K562 (cell line): ENCODE measurements at regions not wholly inside any gene's neighbourhood (a gene's known extent, or its start where the extent isn't known, plus 50 kb on each side); places are given as distances from the start of the nearest gene placed in this dataset.

Experiments
- ATAC-seq: fragments of 200-7000 bp; cut with Tn5 transposase; 3 replicates; pipeline ENCODE4 v1.9.1; 2020; ENCODE audit warnings: moderate library complexity
- BruUV-seq: library from RNA; stranded (reverse); fragments of 400-500 nt; replicated peaks from 2 replicates; lab custom pipeline; 2021; lab: Mats Ljungman, UMichigan
- CTCF ChIA-PET: fragments of 300-600 bp; formaldehyde crosslinking; extraction: SDS; loops from one replicate; lab custom pipeline; 2021; ENCODE audit warnings: low intra/inter-chr PET ratio; lab: Yijun Ruan, JAX
- POLR2A ChIA-PET: fragments of 300-600, 350-650 bp; sonication (Branson Sonifier 250); formaldehyde crosslinking; extraction: SDS; loops from one replicate; lab custom pipeline; 2021; ENCODE audit warnings: antibody characterized with exemption, inconsistent platforms; lab: Yijun Ruan, JAX
- DNase-seq, 4 experiments: peaks; one replicate each; pipeline versions ENCODE4 v3.0.0 to v3.0.0-alpha.2; 2011 to 2018; ENCODE audit warnings: low spot score in 3 of 4, mixed read lengths in 3 of 4; ENCODE audit errors: extremely low read depth in 1 of 4
- FAIRE-seq: peaks from 2 replicates; lab custom pipeline; 2011; peaks lifted over from hg19 to GRCh38; lab: Jason Lieb, UNC
- H2AFZ ChIP-seq: 2 replicates; pipeline ENCODE4 v1.6.0; 2011; ENCODE audit warnings: low read depth, low read length, control low read depth, inconsistent platforms
- H3K27ac ChIP-seq: fragments of 200-600 bp; 3 replicates; pipeline ENCODE4 v1.8.0; 2011; ENCODE audit warnings: low read depth, mild to moderate bottlenecking, control low read depth, inconsistent platforms, low read length, moderate library complexity, mixed read lengths; ENCODE audit errors: extremely low read depth
- H3K27me3 ChIP-seq, 2 experiments: fragments of 300-600 bp in 1 of 2; 2 replicates in 1 of 2; 3 replicates in 1 of 2; pipeline versions ENCODE4 v1.6.0 to v1.8.0; 2011; ENCODE audit warnings: inconsistent platforms in 2 of 2, low read length in 2 of 2, mild to moderate bottlenecking in 1 of 2, mixed read lengths in 1 of 2, moderate library complexity in 1 of 2; ENCODE audit not compliant: control insufficient read depth in 2 of 2, insufficient read depth in 2 of 2
- H3K36me3 ChIP-seq: fragments of 300-600 bp; 3 replicates; pipeline ENCODE4 v1.8.0; 2011; ENCODE audit warnings: mild to moderate bottlenecking, low read length, inconsistent platforms; ENCODE audit not compliant: control insufficient read depth, insufficient read depth
- H3K4me1 ChIP-seq, 2 experiments: fragments of 200-600 bp in 1 of 2; replicated peaks in 1 of 2; 2 replicates in 1 of 2; 3 replicates in 1 of 2; pipeline versions ENCODE4 v1.5.1 to v1.8.0; 2011; ENCODE audit warnings: inconsistent platforms in 2 of 2, low read length in 2 of 2, mild to moderate bottlenecking in 1 of 2, mixed read lengths in 1 of 2, moderate library complexity in 1 of 2; ENCODE audit not compliant: control insufficient read depth in 2 of 2, insufficient read depth in 2 of 2
- H3K4me2 ChIP-seq: 2 replicates; pipeline ENCODE4 v1.6.1; 2011; ENCODE audit warnings: low read length, control low read depth, inconsistent platforms, mixed read lengths; ENCODE audit not compliant: insufficient read depth
- H3K4me3 ChIP-seq: fragments of 200-600 bp; sonication (generic), shearing (Covaris generic); 2 replicates; pipeline ENCODE4 v1.5.1; 2016; ENCODE audit warnings: control low read depth, inconsistent platforms
- H3K79me2 ChIP-seq: fragments of 200-600 bp; 3 replicates; pipeline ENCODE4 v1.8.0; 2011; ENCODE audit warnings: low read length, inconsistent platforms; ENCODE audit not compliant: control insufficient read depth, insufficient read depth
- H3K9ac ChIP-seq, 2 experiments: 2 replicates each; pipeline versions ENCODE4 v1.6.0 to v1.6.1; 2011; ENCODE audit warnings: low read depth in 2 of 2, low read length in 2 of 2, control low read depth in 1 of 2, inconsistent platforms in 1 of 2, mild to moderate bottlenecking in 1 of 2, mixed read lengths in 1 of 2; ENCODE audit not compliant: insufficient read depth in 1 of 2
- H3K9me1 ChIP-seq: one replicate; pipeline ENCODE4 v1.6.0; 2011; ENCODE audit warnings: inconsistent platforms, mild to moderate bottlenecking, low read length, moderate library complexity; ENCODE audit not compliant: control insufficient read depth, insufficient read depth
- H3K9me3 ChIP-seq: replicated peaks from 2 replicates; pipeline ENCODE4 v1.5.1; 2011; ENCODE audit warnings: low read depth, low read length, inconsistent platforms; ENCODE audit not compliant: control insufficient read depth, insufficient read depth
- H4K20me1 ChIP-seq: replicated peaks from 2 replicates; pipeline ENCODE4 v1.6.1; 2011; ENCODE audit warnings: low read length, inconsistent platforms, mixed read lengths; ENCODE audit not compliant: control insufficient read depth, insufficient read depth
- BCOR ChIP-seq: fragments of 450-650 bp; IDR thresholded peaks from 2 replicates; pipeline ENCODE4 v1.6.1; 2016
- CBX3 ChIP-seq, 2 experiments: IDR thresholded peaks; 1 replicate in 1 of 2; 2 replicates in 1 of 2; pipeline ENCODE4 v1.6.1; 2012; ENCODE audit warnings: inconsistent platforms in 2 of 2, low read length in 2 of 2, borderline replicate concordance in 1 of 2, control low read depth in 1 of 2
- FOXA1 ChIP-seq: fragments of 450-650 bp; IDR thresholded peaks from 2 replicates; pipeline ENCODE4 v1.6.1; 2016; ENCODE audit warnings: mild to moderate bottlenecking, borderline replicate concordance
- GATAD2B ChIP-seq: fragments of 450-650 bp; IDR thresholded peaks from 2 replicates; pipeline ENCODE4 v1.6.1; 2017; ENCODE audit warnings: mild to moderate bottlenecking, borderline replicate concordance
- HOMEZ ChIP-seq: fragments of 250-450 bp; sonication (Bioruptor Pico); IDR thresholded peaks from 2 replicates; pipeline ENCODE4 v1.4.0; 2020; ENCODE audit warnings: mild to moderate bottlenecking, moderate library complexity
- ILF3 ChIP-seq: fragments of 450-650 bp; IDR thresholded peaks from 2 replicates; pipeline ENCODE4 v1.6.1; 2018; ENCODE audit warnings: antibody characterized with exemption, mild to moderate bottlenecking, moderate library complexity, borderline replicate concordance
- KAT2B ChIP-seq: IDR thresholded peaks from one replicate; pipeline ENCODE4 v1.6.1; 2012; ENCODE audit warnings: low read depth, mild to moderate bottlenecking, control low read depth, inconsistent platforms, low read length, moderate library complexity
- RBM34 ChIP-seq: fragments of 200-400 bp; formaldehyde crosslinking; IDR thresholded peaks from 2 replicates; pipeline ENCODE4 v1.6.1; 2018; ENCODE audit warnings: low read length, borderline replicate concordance; ENCODE audit not compliant: insufficient read depth
- SIN3A ChIP-seq, 2 experiments: fragments of 150-350 bp in 1 of 2; IDR thresholded peaks; 2 replicates each; pipeline ENCODE4 v1.6.1; 2011 to 2016; ENCODE audit warnings: borderline replicate concordance in 2 of 2, low read depth in 2 of 2, low read length in 2 of 2, mild to moderate bottlenecking in 2 of 2, moderate library complexity in 2 of 2; ENCODE audit not compliant: control insufficient read depth in 1 of 2
- SNAPC5 ChIP-seq: fragments of 250-450 bp; sonication (Bioruptor Pico); IDR thresholded peaks from 2 replicates; pipeline ENCODE4 v1.8.0; 2021; ENCODE audit warnings: moderate library complexity, mild to moderate bottlenecking, inconsistent platforms
- U2AF2 ChIP-seq: fragments of 200-400 bp; formaldehyde crosslinking; optimal IDR thresholded peaks from 2 replicates; pipeline ENCODE3; 2017; ENCODE audit warnings: low read depth, mild to moderate bottlenecking, low read length
- WGBS: fragments of 100-300 bp; shearing (Covaris generic); methylation state at CpG from one replicate; pipeline ENCODE4 v1.1.6; 2016; ENCODE audit warnings: low coverage, mixed read lengths; ENCODE audit not compliant: insufficient coverage; ENCODE audit errors: missing lambda C conversion rate; 5-methylcytosine and 5-hydroxymethylcytosine counted together
- in situ Hi-C: fragments of 300-500 bp; cut with MboI; formaldehyde crosslinking; loops from 4 replicates; pipeline ENCODE4 v1.15.0; 2018; ENCODE audit warnings: inconsistent platforms, mixed read lengths
- intact Hi-C: fragments of 100-400 bp; cut with micrococcal nuclease; formaldehyde crosslinking; loops from 2 replicates; pipeline ENCODE4 v1.14.2; 2022
- TF ChIP-seq, protein P1 (sequence below): sonication (generic); formaldehyde crosslinking; IDR thresholded peaks from 2 replicates; pipeline ENCODE4 v1.8.0; 2022; ENCODE audit warnings: mild to moderate bottlenecking, missing genetic modification reagents

- TF ChIP-seq SIN3A (IDR thresholded peaks at IDR 0.05; ENCODE audit: borderline replicate concordance in 2 of 2, control insufficient read depth in 1 of 2, low read depth in 2 of 2, low read length in 2 of 2): no peak
Observed at GRCh38 chr4:115865736-115866135, 752.3 kb upstream of the NDST4 start (continued).

DNA sequence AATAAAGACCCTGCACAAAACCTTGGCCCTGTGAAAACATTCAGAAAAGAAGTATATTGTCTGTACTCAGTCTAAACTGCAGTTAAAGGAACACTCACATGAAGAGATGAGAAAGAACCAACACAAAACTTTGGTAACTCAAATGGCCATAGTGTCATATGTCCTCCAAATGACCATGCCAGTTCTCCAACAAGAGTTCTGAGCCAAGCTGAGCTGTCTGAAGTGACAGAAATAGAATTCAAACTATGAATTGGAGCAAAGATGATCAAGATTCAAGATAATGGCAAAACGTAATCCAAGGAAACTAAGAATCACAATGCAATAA lies 739.3 kb upstream of the NDST4 start:
- H3K36me3 ChIP-seq: no peaks in the 10 kb centered on the region
- TF ChIP-seq BCOR: no peak
- TF ChIP-seq, protein P1, sequence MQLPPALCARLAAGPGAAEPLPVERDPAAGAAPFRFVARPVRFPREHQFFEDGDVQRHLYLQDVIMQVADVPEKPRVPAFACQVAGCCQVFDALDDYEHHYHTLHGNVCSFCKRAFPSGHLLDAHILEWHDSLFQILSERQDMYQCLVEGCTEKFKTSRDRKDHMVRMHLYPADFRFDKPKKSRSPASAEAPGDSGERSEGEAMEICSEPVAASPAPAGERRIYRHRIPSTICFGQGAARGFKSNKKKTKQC: no peak
- TF ChIP-seq SNAPC5 (CRISPR knock-in tag): no peak
- TF ChIP-seq U2AF2: no peak
- TF ChIP-seq CBX3 (IDR thresholded peaks at IDR 0.05; ENCODE audit: borderline replicate concordance in 1 of 2, low read length in 2 of 2): no peak
- no peak for TF ChIP-seq GATAD2B
- no peak for TF ChIP-seq FOXA1
- no peak for TF ChIP-seq KAT2B
- no peak for TF ChIP-seq ILF3
- TF ChIP-seq HOMEZ (CRISPR knock-in tag): no peak
- no peak for TF ChIP-seq RBM34
- TF ChIP-seq, all 486 proteins: peak for 0
- FAIRE-seq (peak; percentile 11), ATAC-seq (no peak), DNase-seq (no peak)
- Histone ChIP-seq H4K20me1 (no peaks in the 10 kb centered on the region), H3K9ac (no peak overlapping the region), H3K4me1 (no peaks in the 10 kb centered on the region), H3K27me3 (no peaks in the 10 kb centered on the region), H2AFZ (no peak overlapping the region), H3K9me3 (no peaks in the 10 kb centered on the region), H3K4me2 (no peak overlapping the region), H3K27ac (no peak overlapping the region), H3K9me1 (no peaks in the 10 kb centered on the region), H3K4me3 (no peak overlapping the region), H3K79me2 (no peaks in the 10 kb centered on the region)
- POLR2A ChIA-PET: no interaction called here
- in situ Hi-C loops: no loop called here
- CTCF ChIA-PET: interaction anchor here (0.7 kb wide), 1 partner anchor 763 kb away, joined by 3 read pairs; no protein-coding TSS in a partner anchor
- intact Hi-C loops: no loop called here
- no TSS peak for BruUV-seq
- WGBS: 0% methylated on average over 1 of the region's 1 CpG
